ENCODE measurements at regions not wholly inside any gene's neighbourhood (a gene's known extent, or its start where the extent isn't known, plus 50 kb on each side); places are given as distances from the start of the nearest gene placed in this dataset.
"Not testable (repeated sequence)": the region's sequence is repeated elsewhere in the genome, so short reads cannot be mapped to it uniquely, and the experiment has no call there.

GRCh38 chr2:150138587-150138986 lies 348.9 kb downstream of the RND3 start:
- intact Hi-C loops (cut with micrococcal nuclease), result no loop called here

- intact Hi-C loops (cut with micrococcal nuclease), result no loop called here
Measured at GRCh38 chr2:150137338-150138069, 350.0 kb downstream of the RND3 start.

- intact Hi-C loops (cut with micrococcal nuclease), result no loop called here
Measured at GRCh38 chr2:150136893-150137292, 350.6 kb downstream of the RND3 start.

- intact Hi-C loops (cut with micrococcal nuclease), result no loop called here
Measured at GRCh38 chr2:150136401-150136800, 351.1 kb downstream of the RND3 start.

GRCh38 chr2:150135223-150135883 lies 352.1 kb downstream of the RND3 start:
- intact Hi-C loops (cut with micrococcal nuclease), result no loop called here

- intact Hi-C loops (cut with micrococcal nuclease), result no loop called here
Measured at GRCh38 chr2:150134223-150134857, 353.1 kb downstream of the RND3 start.

- intact Hi-C loops (cut with micrococcal nuclease), result no loop called here
Measured at GRCh38 chr2:150133623-150134022, 353.8 kb downstream of the RND3 start.

GRCh38 chr2:150129921-150130575 lies 357.4 kb downstream of the RND3 start:
- intact Hi-C loops (cut with micrococcal nuclease), result no loop called here

GRCh38 chr2:150127995-150128394 lies 359.5 kb downstream of the RND3 start:
- intact Hi-C loops (cut with micrococcal nuclease), result no loop called here

- intact Hi-C loops (cut with micrococcal nuclease), result no loop called here
Measured at GRCh38 chr2:150127346-150127990, 360.0 kb downstream of the RND3 start.

GRCh38 chr2:150126839-150127238 lies 360.6 kb downstream of the RND3 start:
- intact Hi-C loops (cut with micrococcal nuclease), result no loop called here

GRCh38 chr2:150126143-150126740 lies 361.2 kb downstream of the RND3 start:
- intact Hi-C loops (cut with micrococcal nuclease), result no loop called here

GRCh38 chr2:150125708-150126107 lies 361.8 kb downstream of the RND3 start:
- intact Hi-C loops (cut with micrococcal nuclease), result no loop called here

- intact Hi-C loops (cut with micrococcal nuclease), result no loop called here
Measured at GRCh38 chr2:150125188-150125587, 362.3 kb downstream of the RND3 start.

GRCh38 chr2:150124739-150125138 lies 362.7 kb downstream of the RND3 start:
- intact Hi-C loops (cut with micrococcal nuclease), result no loop called here

GRCh38 chr2:150122871-150123613 lies 364.4 kb downstream of the RND3 start:
- intact Hi-C loops (cut with micrococcal nuclease), result no loop called here

- intact Hi-C loops (cut with micrococcal nuclease), result no loop called here
Measured at GRCh38 chr2:150122156-150122555, 365.3 kb downstream of the RND3 start.

GRCh38 chr2:150120326-150120955 lies 367.0 kb downstream of the RND3 start:
- intact Hi-C loops (cut with micrococcal nuclease), result no loop called here

GRCh38 chr2:150119819-150120218 lies 367.6 kb downstream of the RND3 start:
- intact Hi-C loops (cut with micrococcal nuclease), result no loop called here

- intact Hi-C loops (cut with micrococcal nuclease), result not testable (repeated sequence)
Measured at GRCh38 chr2:150114089-150114488, 373.4 kb downstream of the RND3 start.

Measured in T-helper 1 cell treated with Interleukin-12 subunit alpha and Interleukin-12 subunit beta and Interleukin-4 antibody, amounts not matched to agents 30 ng/mL and 1 ng/mL, for 36 hours (primary cell).